Mucosa of descending colon (tissue), 3 donors: ENCODE measurements at regions not wholly inside any gene's neighbourhood (a gene's known extent, or its start where the extent isn't known, plus 50 kb on each side); places are given as distances from the start of the nearest gene placed in this dataset.

ENCODE experiments used
- ATAC-seq: fragments of 200-7000 bp; cut with Tn5 transposase; one replicate; pipeline ENCODE4 v1.9.1; 2020; ENCODE audit warnings: mild to moderate bottlenecking, moderate library complexity
- DNase-seq, 3 donors: peaks; one replicate each; pipeline ENCODE4 v3.0.0-alpha.2; 2020
- H3K36me3 ChIP-seq: fragments of 200-600 bp; one replicate; pipeline ENCODE4 v1.8.0; 2021; ENCODE audit warnings: low read depth, mild to moderate bottlenecking
- H3K4me1 ChIP-seq: fragments of 200-600 bp; one replicate; pipeline ENCODE4 v1.8.0; 2021; ENCODE audit warnings: low read depth, mild to moderate bottlenecking
- H3K4me3 ChIP-seq: fragments of 200-600 bp; one replicate; pipeline ENCODE4 v1.8.0; 2021; ENCODE audit warnings: mild to moderate bottlenecking
- H3K9me3 ChIP-seq: fragments of 200-600 bp; one replicate; pipeline ENCODE4 v1.8.0; 2021; ENCODE audit warnings: mild to moderate bottlenecking
- CTCF ChIP-seq: fragments of 200-600 bp; IDR thresholded peaks from one replicate; pipeline ENCODE4 v1.8.0; 2022; ENCODE audit warnings: antibody characterized with exemption, mild to moderate bottlenecking
- intact Hi-C, 2 donors: fragments of 100-400 bp; cut with DNase I in 1 of 2; cut with micrococcal nuclease in 1 of 2; formaldehyde crosslinking; loops; one replicate each; pipeline versions ENCODE4 v1.11.0 to v1.11.1; 2022; cut with DNase I, micrococcal nuclease
- donor health status: DM: no; HTN: no; CAD: no; lungs with moderate emphysema.
- donor health status: DM: no; HTN: no; CAD: no.
- donor health status: DM: no; HTN: yes; CAD: no.

- Histone ChIP-seq H3K4me1 (no peaks in the 10 kb centered on the region), H3K36me3 (no peaks in the 10 kb centered on the region), H3K9me3 (no peaks in the 10 kb centered on the region), H3K4me3 (no peak overlapping the region)
- no peak for TF ChIP-seq CTCF
- DNase-seq (no peak), ATAC-seq (no peak)
- intact Hi-C loops = no loop called here
These were observed 77.8 kb upstream of the KCNMB2 start for GRCh38 chr3:178458313-178459037.

GRCh38 chr3:178459038-178459410 lies 77.2 kb upstream of the KCNMB2 start:
- no peaks in the 10 kb centered on the region for H3K9me3 ChIP-seq
- intact Hi-C loops = no loop called here
- H3K36me3 ChIP-seq = no peaks in the 10 kb centered on the region
- DNase-seq (no peak), ATAC-seq (no peak)
- H3K4me3 ChIP-seq = no peak overlapping the region
- TF ChIP-seq CTCF = no peak
- no peaks in the 10 kb centered on the region for H3K4me1 ChIP-seq

GRCh38 chr3:178465260-178466180 lies 70.7 kb upstream of the KCNMB2 start:
- DNase-seq (no peak), ATAC-seq (no peak)
- no peaks in the 10 kb centered on the region for H3K4me1 ChIP-seq
- no peaks in the 10 kb centered on the region for H3K9me3 ChIP-seq
- TF ChIP-seq CTCF = no peak
- no peak overlapping the region for H3K4me3 ChIP-seq
- intact Hi-C loops = no loop called here
- no peaks in the 10 kb centered on the region for H3K36me3 ChIP-seq

GRCh38 chr3:178472941-178473340 lies 63.3 kb upstream of the KCNMB2 start:
- Histone ChIP-seq H3K4me1 (no peaks in the 10 kb centered on the region), H3K9me3 (no peaks in the 10 kb centered on the region), H3K4me3 (no peak overlapping the region), H3K36me3 (no peaks in the 10 kb centered on the region)
- TF ChIP-seq CTCF = no peak
- ATAC-seq = no peak
- intact Hi-C loops = no loop called here
- DNase-seq = no peak

GRCh38 chr3:178474526-178474925 lies 61.7 kb upstream of the KCNMB2 start:
- no peak for DNase-seq
- no peaks in the 10 kb centered on the region for H3K36me3 ChIP-seq
- H3K4me3 ChIP-seq = no peak overlapping the region
- H3K9me3 ChIP-seq = no peaks in the 10 kb centered on the region
- TF ChIP-seq CTCF = no peak
- intact Hi-C loops = no loop called here
- ATAC-seq = no peak
- no peaks in the 10 kb centered on the region for H3K4me1 ChIP-seq
